ENCODE measurements at regions not wholly inside any gene's neighbourhood (a gene's known extent, or its start where the extent isn't known, plus 50 kb on each side); places are given as distances from the start of the nearest gene placed in this dataset.

DNA sequence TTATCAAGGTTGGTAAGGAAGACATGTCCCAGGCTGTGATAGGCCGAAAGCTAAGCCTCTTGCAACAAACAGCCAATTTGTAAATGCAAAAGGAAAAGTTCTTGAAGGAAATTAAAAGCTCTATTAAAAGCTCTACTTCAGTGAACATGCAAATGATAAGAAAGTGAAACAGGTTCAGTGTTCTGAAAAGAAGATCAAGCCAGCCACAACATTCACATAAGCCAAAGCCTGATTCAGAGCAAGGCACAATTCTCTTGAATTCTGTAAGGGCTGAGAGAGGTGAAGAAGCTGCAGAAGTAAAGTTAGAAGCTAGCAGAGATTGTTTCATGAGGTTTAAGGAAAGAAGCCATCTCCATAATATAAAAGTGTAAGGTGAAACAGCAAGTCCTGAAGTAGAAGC lies 1259.5 kb upstream of the PIK3C3 start:
- Histone ChIP-seq H3K27me3 (ENCODE audit: control insufficient read depth in 4 of 4, insufficient read depth in 4 of 4, low read length in 3 of 4) (no peaks in the 10 kb centered on the region), H3K4me1 (ENCODE audit: control insufficient read depth in 4 of 4, insufficient read depth in 4 of 4, low read length in 3 of 4) (no peaks in the 10 kb centered on the region), H3K4me3 (ENCODE audit: low read depth in 1 of 3, low read length in 3 of 3) (no peak overlapping the region), H3K27ac (ENCODE audit: low read depth in 1 of 2, low read length in 2 of 2) (no peak overlapping the region), H3K9ac (ENCODE audit: low read depth in 1 of 2, low read length in 2 of 2) (no peak overlapping the region), H3K36me3 (ENCODE audit: control insufficient read depth in 4 of 4, insufficient read depth in 3 of 4, low read depth in 1 of 4, low read length in 3 of 4) (no peaks in the 10 kb centered on the region), H3K9me3 (ENCODE audit: control insufficient read depth in 4 of 4, low read length in 3 of 4) (no peaks in the 10 kb centered on the region)
- DNase-seq (ENCODE audit: low spot score): no peak
- WGBS: 71% methylated on average over 1 of the region's 1 CpG
- TF ChIP-seq, protein P1, sequence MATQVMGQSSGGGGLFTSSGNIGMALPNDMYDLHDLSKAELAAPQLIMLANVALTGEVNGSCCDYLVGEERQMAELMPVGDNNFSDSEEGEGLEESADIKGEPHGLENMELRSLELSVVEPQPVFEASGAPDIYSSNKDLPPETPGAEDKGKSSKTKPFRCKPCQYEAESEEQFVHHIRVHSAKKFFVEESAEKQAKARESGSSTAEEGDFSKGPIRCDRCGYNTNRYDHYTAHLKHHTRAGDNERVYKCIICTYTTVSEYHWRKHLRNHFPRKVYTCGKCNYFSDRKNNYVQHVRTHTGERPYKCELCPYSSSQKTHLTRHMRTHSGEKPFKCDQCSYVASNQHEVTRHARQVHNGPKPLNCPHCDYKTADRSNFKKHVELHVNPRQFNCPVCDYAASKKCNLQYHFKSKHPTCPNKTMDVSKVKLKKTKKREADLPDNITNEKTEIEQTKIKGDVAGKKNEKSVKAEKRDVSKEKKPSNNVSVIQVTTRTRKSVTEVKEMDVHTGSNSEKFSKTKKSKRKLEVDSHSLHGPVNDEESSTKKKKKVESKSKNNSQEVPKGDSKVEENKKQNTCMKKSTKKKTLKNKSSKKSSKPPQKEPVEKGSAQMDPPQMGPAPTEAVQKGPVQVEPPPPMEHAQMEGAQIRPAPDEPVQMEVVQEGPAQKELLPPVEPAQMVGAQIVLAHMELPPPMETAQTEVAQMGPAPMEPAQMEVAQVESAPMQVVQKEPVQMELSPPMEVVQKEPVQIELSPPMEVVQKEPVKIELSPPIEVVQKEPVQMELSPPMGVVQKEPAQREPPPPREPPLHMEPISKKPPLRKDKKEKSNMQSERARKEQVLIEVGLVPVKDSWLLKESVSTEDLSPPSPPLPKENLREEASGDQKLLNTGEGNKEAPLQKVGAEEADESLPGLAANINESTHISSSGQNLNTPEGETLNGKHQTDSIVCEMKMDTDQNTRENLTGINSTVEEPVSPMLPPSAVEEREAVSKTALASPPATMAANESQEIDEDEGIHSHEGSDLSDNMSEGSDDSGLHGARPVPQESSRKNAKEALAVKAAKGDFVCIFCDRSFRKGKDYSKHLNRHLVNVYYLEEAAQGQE (IDR thresholded peaks at IDR 0.05): no peak
- no peak for TF ChIP-seq YY1 (IDR thresholded peaks at IDR 0.05)
- TF ChIP-seq JUND (IDR thresholded peaks at IDR 0.05): no peak
- no peak for TF ChIP-seq TAF1 (conservative IDR thresholded peaks at IDR 0.05)
- no peak for TF ChIP-seq GABPA (IDR thresholded peaks at IDR 0.05 in 1 of 2, conservative IDR thresholded peaks at IDR 0.05 in 1 of 2)
- no peak for TF ChIP-seq SP1 (IDR thresholded peaks at IDR 0.05)
- TF ChIP-seq EGR1 (IDR thresholded peaks at IDR 0.05; ENCODE audit: low read depth in 2 of 2): no peak

DNA sequence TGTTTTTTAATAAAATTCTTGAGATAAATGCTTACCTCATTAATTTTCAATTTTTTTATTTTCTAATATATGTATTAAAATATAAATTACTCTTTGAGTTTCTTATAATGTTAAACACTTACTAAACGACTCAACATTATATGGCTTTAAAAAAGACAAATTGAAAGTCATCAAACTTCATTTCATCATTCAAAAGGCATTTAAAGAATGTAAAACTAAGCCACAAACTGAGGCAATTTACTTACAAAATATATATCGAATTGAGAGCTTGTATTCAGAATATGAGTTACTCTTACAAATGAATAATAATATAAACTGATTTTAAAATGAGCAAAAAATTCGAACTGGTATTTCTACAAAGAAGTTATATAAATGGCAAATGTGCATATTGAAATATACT lies 1262.2 kb upstream of the PIK3C3 start:
- Histone ChIP-seq H3K9me3 (ENCODE audit: control insufficient read depth in 4 of 4, low read length in 3 of 4) (no peaks in the 10 kb centered on the region), H3K27me3 (ENCODE audit: control insufficient read depth in 4 of 4, insufficient read depth in 4 of 4, low read length in 3 of 4) (no peaks in the 10 kb centered on the region), H3K9ac (ENCODE audit: low read depth in 1 of 2, low read length in 2 of 2) (no peak overlapping the region), H3K27ac (ENCODE audit: low read depth in 1 of 2, low read length in 2 of 2) (no peak overlapping the region), H3K4me1 (ENCODE audit: control insufficient read depth in 4 of 4, insufficient read depth in 4 of 4, low read length in 3 of 4) (no peaks in the 10 kb centered on the region), H3K4me3 (ENCODE audit: low read depth in 1 of 3, low read length in 3 of 3) (no peak overlapping the region), H3K36me3 (ENCODE audit: control insufficient read depth in 4 of 4, insufficient read depth in 3 of 4, low read depth in 1 of 4, low read length in 3 of 4) (no peaks in the 10 kb centered on the region)
- TF ChIP-seq HNF4A (conservative IDR thresholded peaks at IDR 0.05) (no peak), JUND (IDR thresholded peaks at IDR 0.05) (no peak), RAD21 (IDR thresholded peaks at IDR 0.05) (no peak), HNF4G (IDR thresholded peaks at IDR 0.05) (no peak), NR2F2 (IDR thresholded peaks at IDR 0.05) (no peak), FOXA1 (IDR thresholded peaks at IDR 0.05) (no peak), SP1 (IDR thresholded peaks at IDR 0.05) (no peak), TAF1 (conservative IDR thresholded peaks at IDR 0.05) (no peak), FOXA2 (IDR thresholded peaks at IDR 0.05) (no peak)
- TF ChIP-seq, protein P2, sequence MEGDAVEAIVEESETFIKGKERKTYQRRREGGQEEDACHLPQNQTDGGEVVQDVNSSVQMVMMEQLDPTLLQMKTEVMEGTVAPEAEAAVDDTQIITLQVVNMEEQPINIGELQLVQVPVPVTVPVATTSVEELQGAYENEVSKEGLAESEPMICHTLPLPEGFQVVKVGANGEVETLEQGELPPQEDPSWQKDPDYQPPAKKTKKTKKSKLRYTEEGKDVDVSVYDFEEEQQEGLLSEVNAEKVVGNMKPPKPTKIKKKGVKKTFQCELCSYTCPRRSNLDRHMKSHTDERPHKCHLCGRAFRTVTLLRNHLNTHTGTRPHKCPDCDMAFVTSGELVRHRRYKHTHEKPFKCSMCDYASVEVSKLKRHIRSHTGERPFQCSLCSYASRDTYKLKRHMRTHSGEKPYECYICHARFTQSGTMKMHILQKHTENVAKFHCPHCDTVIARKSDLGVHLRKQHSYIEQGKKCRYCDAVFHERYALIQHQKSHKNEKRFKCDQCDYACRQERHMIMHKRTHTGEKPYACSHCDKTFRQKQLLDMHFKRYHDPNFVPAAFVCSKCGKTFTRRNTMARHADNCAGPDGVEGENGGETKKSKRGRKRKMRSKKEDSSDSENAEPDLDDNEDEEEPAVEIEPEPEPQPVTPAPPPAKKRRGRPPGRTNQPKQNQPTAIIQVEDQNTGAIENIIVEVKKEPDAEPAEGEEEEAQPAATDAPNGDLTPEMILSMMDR (IDR thresholded peaks at IDR 0.05; ENCODE audit: low read depth, low read length, missing input control): no peak
- TF ChIP-seq, protein P1 (IDR thresholded peaks at IDR 0.05): no peak
- TF ChIP-seq, protein P3, sequence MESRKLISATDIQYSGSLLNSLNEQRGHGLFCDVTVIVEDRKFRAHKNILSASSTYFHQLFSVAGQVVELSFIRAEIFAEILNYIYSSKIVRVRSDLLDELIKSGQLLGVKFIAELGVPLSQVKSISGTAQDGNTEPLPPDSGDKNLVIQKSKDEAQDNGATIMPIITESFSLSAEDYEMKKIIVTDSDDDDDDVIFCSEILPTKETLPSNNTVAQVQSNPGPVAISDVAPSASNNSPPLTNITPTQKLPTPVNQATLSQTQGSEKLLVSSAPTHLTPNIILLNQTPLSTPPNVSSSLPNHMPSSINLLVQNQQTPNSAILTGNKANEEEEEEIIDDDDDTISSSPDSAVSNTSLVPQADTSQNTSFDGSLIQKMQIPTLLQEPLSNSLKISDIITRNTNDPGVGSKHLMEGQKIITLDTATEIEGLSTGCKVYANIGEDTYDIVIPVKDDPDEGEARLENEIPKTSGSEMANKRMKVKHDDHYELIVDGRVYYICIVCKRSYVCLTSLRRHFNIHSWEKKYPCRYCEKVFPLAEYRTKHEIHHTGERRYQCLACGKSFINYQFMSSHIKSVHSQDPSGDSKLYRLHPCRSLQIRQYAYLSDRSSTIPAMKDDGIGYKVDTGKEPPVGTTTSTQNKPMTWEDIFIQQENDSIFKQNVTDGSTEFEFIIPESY (IDR thresholded peaks at IDR 0.05): no peak
- TF ChIP-seq, protein P4, sequence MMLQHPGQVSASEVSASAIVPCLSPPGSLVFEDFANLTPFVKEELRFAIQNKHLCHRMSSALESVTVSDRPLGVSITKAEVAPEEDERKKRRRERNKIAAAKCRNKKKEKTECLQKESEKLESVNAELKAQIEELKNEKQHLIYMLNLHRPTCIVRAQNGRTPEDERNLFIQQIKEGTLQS (IDR thresholded peaks at IDR 0.05): no peak
- no peak for DNase-seq (ENCODE audit: low spot score)
- WGBS: 58% methylated on average over 3 of the region's 3 CpGs

Data from liver (tissue), 8 donors.